Sigmoid colon (tissue), 6 donors: ENCODE measurements at regions not wholly inside any gene's neighbourhood (a gene's known extent, or its start where the extent isn't known, plus 50 kb on each side); places are given as distances from the start of the nearest gene placed in this dataset.

ENCODE experiments used
- DNase-seq: peaks from one replicate; pipeline ENCODE4 v3.0.0-alpha.2; 2019
- H3K27ac ChIP-seq, 4 donors: fragments of 200-600 bp; sonication (generic); one replicate each; pipeline ENCODE4 v1.5.1; 2016 to 2019; ENCODE audit warnings: mild to moderate bottlenecking in 1 of 4
- H3K27me3 ChIP-seq, 3 donors: fragments of 200-600 bp; sonication (generic); one replicate each; pipeline ENCODE4 v1.5.1; 2019; ENCODE audit warnings: mild to moderate bottlenecking in 1 of 3
- H3K36me3 ChIP-seq, 4 donors: fragments of 200-600 bp; sonication (generic); one replicate each; pipeline ENCODE4 v1.5.1; 2016 to 2019
- H3K4me1 ChIP-seq, 4 donors: fragments of 200-600 bp; sonication (generic); one replicate each; pipeline ENCODE4 v1.5.1; 2017 to 2019
- H3K4me3 ChIP-seq, 4 donors: fragments of 200-600 bp; sonication (generic); one replicate each; pipeline ENCODE4 v1.5.1; 2017 to 2019; ENCODE audit warnings: mild to moderate bottlenecking in 2 of 4, moderate library complexity in 1 of 4
- H3K9me3 ChIP-seq, 4 donors: fragments of 200-600 bp in 3 of 4; sonication (generic) in 3 of 4; one replicate each; pipeline versions ENCODE4 v1.5.1 to v1.6.1; 2013 to 2019
- EP300 ChIP-seq, 4 donors: sonication (generic); formaldehyde crosslinking; IDR thresholded peaks; one replicate each; pipeline ENCODE4 v1.6.1; 2017; ENCODE audit warnings: antibody characterized with exemption in 4 of 4
- POLR2A ChIP-seq, 2 donors: fragments of 450-650 bp; IDR thresholded peaks; one replicate each; pipeline ENCODE4 v1.6.1; 2016; ENCODE audit warnings: antibody characterized with exemption in 2 of 2, mild to moderate bottlenecking in 2 of 2, moderate library complexity in 2 of 2
- POLR2AphosphoS5 ChIP-seq, 4 donors: sonication (generic); formaldehyde crosslinking; IDR thresholded peaks; one replicate each; pipeline ENCODE4 v1.6.1; 2017; ENCODE audit warnings: antibody characterized with exemption in 4 of 4
- WGBS, 2 donors: extraction: QIAGEN DNeasy Blood & Tissue Kit; methylation state at CpG; one replicate each; pipeline ENCODE4 v1.1.7; 2013; 5-methylcytosine and 5-hydroxymethylcytosine counted together
- intact Hi-C: fragments of 100-400 bp; cut with DNase I; formaldehyde crosslinking; loops from one replicate; pipeline ENCODE4 v1.15.1; 2023
- TF ChIP-seq, protein P1 (sequence below), 4 experiments: fragments of 450-650 bp in 3 of 4; fragments of 200-600 bp in 1 of 4; IDR thresholded peaks; one replicate each; pipeline ENCODE4 v1.5.1; 2016 to 2019; ENCODE audit warnings: antibody characterized with exemption in 4 of 4, mild to moderate bottlenecking in 3 of 4, moderate library complexity in 2 of 4
- donor health status: healthy with polysubstance abuse.
- donor health status: healthy.

DNA sequence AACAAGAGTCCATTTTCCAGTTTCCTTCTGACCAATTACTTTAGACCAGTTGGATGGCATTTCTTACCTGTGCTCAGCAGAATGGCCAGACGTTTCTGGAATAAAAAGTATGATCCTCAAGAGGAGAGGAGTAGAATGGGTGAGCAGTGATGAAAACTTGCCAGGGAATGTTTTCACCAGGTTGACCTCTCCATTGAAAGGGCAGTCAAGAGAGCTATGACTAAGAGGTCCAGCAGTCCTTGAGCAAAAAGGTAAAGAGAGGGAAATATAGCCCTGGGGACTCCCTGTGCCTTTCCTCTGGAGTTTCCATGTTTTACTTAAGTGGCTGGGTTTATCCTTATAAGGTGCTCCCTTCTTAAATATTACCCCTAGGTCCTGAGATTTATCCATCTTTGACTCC is 210.9 kb downstream of the TBX18 start:
- TF ChIP-seq, protein P1, sequence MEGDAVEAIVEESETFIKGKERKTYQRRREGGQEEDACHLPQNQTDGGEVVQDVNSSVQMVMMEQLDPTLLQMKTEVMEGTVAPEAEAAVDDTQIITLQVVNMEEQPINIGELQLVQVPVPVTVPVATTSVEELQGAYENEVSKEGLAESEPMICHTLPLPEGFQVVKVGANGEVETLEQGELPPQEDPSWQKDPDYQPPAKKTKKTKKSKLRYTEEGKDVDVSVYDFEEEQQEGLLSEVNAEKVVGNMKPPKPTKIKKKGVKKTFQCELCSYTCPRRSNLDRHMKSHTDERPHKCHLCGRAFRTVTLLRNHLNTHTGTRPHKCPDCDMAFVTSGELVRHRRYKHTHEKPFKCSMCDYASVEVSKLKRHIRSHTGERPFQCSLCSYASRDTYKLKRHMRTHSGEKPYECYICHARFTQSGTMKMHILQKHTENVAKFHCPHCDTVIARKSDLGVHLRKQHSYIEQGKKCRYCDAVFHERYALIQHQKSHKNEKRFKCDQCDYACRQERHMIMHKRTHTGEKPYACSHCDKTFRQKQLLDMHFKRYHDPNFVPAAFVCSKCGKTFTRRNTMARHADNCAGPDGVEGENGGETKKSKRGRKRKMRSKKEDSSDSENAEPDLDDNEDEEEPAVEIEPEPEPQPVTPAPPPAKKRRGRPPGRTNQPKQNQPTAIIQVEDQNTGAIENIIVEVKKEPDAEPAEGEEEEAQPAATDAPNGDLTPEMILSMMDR (IDR thresholded peaks at IDR 0.05) = no peak
- TF ChIP-seq POLR2AphosphoS5 (IDR thresholded peaks at IDR 0.05) (no peak), POLR2A (IDR thresholded peaks at IDR 0.05) (no peak), EP300 (IDR thresholded peaks at IDR 0.05) (no peak)
- Histone ChIP-seq H3K36me3 (no peaks in the 10 kb centered on the region), H3K9me3 (no peaks in the 10 kb centered on the region), H3K27ac (no peak overlapping the region), H3K27me3 (no peaks in the 10 kb centered on the region), H3K4me1 (no peaks in the 10 kb centered on the region), H3K4me3 (no peak overlapping the region)
- no peak for DNase-seq
- WGBS, 2 donors = 20 to 51% methylated on average over 1 of the region's 1 CpG
- intact Hi-C loops = no loop called here

DNA sequence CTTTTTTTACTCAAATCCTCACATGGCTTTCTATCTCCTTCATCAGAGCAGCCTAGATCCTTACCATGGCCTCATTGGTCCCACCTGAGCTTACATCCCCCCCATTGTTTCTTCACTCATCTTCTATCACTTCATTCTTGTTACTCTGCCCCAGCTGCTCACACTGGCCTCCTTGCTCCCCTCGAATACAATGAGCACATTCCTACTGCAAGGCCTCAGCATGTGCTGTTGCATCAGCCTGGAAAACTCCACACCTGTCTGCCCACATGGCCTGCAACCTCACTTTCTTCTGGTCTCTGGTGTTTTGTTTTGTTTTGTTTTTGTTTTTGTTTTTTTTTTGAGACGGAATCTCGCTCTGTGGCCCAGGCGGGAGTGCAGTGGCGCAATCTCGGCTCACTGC is 212.6 kb downstream of the TBX18 start:
- WGBS, 2 donors = 93 to 97% methylated on average over 6 of the region's 6 CpGs
- H3K27me3 ChIP-seq = no peaks in the 10 kb centered on the region
- intact Hi-C loops = no loop called here
- no peak overlapping the region for H3K4me3 ChIP-seq
- no peaks in the 10 kb centered on the region for H3K4me1 ChIP-seq
- H3K36me3 ChIP-seq = no peaks in the 10 kb centered on the region
- no peak overlapping the region for H3K27ac ChIP-seq
- TF ChIP-seq EP300 (IDR thresholded peaks at IDR 0.05) (no peak), POLR2A (IDR thresholded peaks at IDR 0.05) (no peak), POLR2AphosphoS5 (IDR thresholded peaks at IDR 0.05) (no peak)
- TF ChIP-seq, protein P1 (IDR thresholded peaks at IDR 0.05) = no peak
- DNase-seq = no peak
- no peaks in the 10 kb centered on the region for H3K9me3 ChIP-seq

DNA sequence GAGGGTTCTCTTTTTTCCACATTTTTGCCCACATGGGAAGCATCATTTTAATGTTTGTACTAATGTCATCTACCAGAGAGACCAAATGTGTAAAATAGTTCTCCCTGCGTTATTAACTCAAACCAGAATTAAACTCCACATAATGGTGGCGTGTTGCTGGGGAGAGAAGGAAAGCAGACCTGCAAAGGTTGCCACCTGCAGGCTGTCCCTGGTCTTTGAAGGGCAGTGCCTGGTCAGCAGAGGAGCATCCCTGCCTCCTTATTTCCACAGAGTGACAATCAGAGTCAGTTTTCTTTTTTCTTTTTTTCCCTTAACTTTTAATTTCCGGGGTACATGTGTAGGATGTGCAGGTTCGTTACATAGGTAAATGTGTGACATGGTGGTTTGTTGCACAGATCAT is 214.5 kb downstream of the TBX18 start:
- Histone ChIP-seq H3K27ac (no peak overlapping the region), H3K4me3 (no peak overlapping the region), H3K36me3 (no peaks in the 10 kb centered on the region), H3K9me3 (no peaks in the 10 kb centered on the region), H3K4me1 (no peaks in the 10 kb centered on the region), H3K27me3 (no peaks in the 10 kb centered on the region)
- DNase-seq = no peak
- intact Hi-C loops = no loop called here
- TF ChIP-seq POLR2AphosphoS5 (IDR thresholded peaks at IDR 0.05) (no peak), POLR2A (IDR thresholded peaks at IDR 0.05) (no peak), EP300 (IDR thresholded peaks at IDR 0.05) (no peak)
- TF ChIP-seq, protein P1 (IDR thresholded peaks at IDR 0.05) = no peak
- 76 to 81% methylated on average over 4 of the region's 4 CpGs for WGBS, 2 donors

DNA sequence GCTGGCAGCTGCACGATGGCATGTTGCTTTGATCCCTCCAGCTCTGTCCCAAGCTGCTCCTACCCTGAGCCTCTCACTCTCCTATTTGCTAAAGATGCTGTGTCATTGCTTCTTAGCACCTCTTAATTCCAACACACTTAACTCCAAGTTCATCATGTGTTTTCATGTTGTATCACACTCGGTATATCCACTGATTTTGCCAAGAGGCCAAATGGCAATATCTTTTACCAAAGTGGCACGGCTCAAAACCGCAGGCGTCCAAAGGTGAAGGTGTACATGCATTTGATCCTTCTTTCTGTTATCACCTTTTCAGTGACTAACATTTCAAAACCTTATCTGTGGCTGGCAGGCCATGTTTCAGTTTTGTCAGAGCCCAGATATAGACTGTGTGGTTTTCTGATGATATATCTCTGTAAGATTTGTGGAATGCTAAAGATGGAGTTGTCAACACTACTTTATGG is 217.0 kb downstream of the TBX18 start:
- Histone ChIP-seq H3K4me1 (no peaks in the 10 kb centered on the region), H3K36me3 (no peaks in the 10 kb centered on the region), H3K4me3 (no peak overlapping the region), H3K9me3 (no peaks in the 10 kb centered on the region), H3K27ac (no peak overlapping the region), H3K27me3 (no peaks in the 10 kb centered on the region)
- intact Hi-C loops = no loop called here
- TF ChIP-seq EP300 (IDR thresholded peaks at IDR 0.05) (no peak), POLR2A (IDR thresholded peaks at IDR 0.05) (no peak), POLR2AphosphoS5 (IDR thresholded peaks at IDR 0.05) (no peak)
- TF ChIP-seq, protein P1 (IDR thresholded peaks at IDR 0.05) = no peak
- DNase-seq = no peak
- WGBS, 2 donors = 58 to 71% methylated on average over 5 of the region's 5 CpGs

DNA sequence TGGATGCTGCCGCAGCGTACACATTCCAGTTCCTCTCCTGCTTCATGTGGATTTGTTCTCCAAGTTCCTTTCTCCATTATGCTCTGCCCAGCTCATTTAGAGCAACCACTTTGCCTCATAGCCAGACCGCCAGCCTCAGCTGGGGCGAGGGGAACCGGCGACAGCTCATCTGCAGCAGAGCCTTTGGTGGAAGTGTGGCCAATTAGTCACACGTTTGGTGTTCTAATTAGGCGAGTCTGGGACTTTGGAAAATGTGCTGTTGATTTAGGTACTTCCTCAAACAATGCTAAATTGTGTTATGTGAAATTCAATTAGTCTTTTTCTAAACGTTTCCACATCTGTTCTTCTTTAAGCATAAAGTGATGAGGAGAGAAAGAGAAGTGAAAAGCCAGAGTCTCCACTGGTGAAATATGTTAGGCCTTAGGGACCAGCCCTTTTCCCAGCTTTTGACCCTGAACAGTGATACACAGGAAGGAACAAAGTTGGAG is 217.9 kb downstream of the TBX18 start:
- Histone ChIP-seq H3K4me1 (no peaks in the 10 kb centered on the region), H3K4me3 (no peak overlapping the region), H3K27me3 (no peaks in the 10 kb centered on the region), H3K27ac (no peak overlapping the region), H3K9me3 (no peaks in the 10 kb centered on the region), H3K36me3 (no peaks in the 10 kb centered on the region)
- intact Hi-C loops = no loop called here
- DNase-seq = no peak
- TF ChIP-seq POLR2AphosphoS5 (IDR thresholded peaks at IDR 0.05) (no peak), EP300 (IDR thresholded peaks at IDR 0.05) (no peak), POLR2A (IDR thresholded peaks at IDR 0.05) (no peak)
- TF ChIP-seq, protein P1 (IDR thresholded peaks at IDR 0.05) = no peak
- WGBS, 2 donors = 59 to 61% methylated on average over 9 of the region's 9 CpGs
